Activated CD8-positive, alpha-beta memory T cell treated with anti-CD3 and anti-CD28 coated beads, Interleukin-2, amount 50 U/mL, for 1 hour (primary cell): ENCODE measurements at regions not wholly inside any gene's neighbourhood (a gene's known extent, or its start where the extent isn't known, plus 50 kb on each side); places are given as distances from the start of the nearest gene placed in this dataset.

Source experiments
- DNase-seq: peaks from one replicate; pipeline ENCODE4 v3.0.0-alpha.2; 2020; ENCODE audit errors: extremely low read depth

DNA sequence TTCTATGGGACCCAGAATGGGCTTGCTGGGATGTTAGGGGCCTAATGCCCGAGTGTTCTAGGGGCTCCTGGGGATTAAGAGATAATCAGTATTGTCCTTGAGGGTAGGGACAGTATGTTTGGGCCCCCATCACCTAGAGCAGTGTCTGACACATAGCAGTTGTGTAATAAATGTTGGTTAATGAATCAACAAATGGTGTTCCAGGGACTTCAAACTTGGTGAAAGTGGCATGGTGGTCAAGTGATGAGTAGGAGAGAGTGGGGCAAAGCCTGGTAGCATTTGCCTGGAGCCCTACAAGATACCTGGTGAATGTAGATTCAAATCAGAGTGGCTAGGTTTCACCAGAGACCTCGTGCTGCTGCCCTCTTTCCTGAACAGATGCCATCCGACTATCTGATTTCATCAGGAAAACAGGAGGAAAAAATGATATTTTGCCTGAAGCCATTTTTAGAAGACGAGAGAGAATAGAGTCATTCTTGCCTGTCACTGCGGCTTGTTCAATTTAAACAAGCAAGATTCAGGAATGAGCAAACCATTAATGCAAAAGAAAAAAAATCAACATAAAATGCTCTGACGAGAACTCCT is 117.3 kb downstream of the RPL22L1 start:
- DNase-seq: no peak

DNA sequence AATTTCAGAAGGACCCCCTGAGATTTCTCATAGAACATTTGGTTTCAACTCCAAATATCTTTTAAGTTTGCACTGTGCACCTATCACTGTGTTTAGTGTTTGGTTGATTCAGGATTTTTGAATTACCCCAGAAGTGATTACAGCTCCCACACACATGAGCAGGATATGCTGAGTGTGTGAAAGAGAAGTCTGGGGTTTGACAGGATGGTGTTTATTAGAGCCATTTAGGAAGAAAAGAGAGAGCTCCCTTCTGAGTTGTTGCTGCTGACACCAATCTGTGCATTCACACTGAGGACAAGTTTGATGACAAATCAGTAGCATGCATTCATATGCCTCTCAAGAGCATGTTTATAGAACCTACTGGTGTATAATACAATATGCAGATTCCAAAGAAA is 118.1 kb downstream of the RPL22L1 start:
- DNase-seq: no peak

DNA sequence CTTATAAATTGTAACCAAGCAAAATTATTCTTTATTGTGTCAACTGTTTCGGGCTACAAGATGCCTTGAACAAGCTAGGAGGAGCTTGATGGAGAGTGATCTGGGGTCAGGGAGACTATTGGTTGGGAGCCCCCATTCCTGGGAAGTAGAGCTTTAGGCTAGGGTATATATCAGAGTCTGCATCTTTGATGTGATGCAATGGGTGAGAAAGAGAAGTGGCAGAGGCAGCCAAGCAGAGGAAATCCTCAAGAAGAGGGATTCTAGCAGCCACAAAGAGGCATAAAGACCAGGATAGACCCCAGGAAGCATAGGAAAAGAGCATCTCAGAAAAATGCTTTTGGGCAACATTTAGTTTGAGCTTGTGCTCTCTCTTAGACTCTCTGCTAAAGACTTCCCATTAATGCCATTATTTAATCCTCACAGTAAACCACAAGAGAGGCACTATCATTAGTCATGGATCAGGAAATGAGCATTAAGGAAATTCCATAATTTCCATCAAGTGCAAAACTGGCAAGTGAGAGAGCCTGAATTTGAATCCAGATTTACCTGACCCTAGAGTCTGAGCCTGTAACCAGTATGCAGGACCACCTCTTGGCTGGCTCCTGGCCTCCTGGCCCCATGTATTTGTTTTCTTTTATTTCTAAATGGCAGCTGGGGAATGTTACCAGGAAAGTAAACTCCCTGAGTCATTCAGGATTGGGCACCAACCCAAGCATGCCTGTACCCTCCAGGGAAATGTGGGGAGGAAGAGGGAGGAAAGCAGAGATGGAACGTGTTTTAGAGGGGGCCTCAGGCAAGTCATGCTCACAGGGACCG is 118.7 kb downstream of the RPL22L1 start:
- DNase-seq: no peak

DNA sequence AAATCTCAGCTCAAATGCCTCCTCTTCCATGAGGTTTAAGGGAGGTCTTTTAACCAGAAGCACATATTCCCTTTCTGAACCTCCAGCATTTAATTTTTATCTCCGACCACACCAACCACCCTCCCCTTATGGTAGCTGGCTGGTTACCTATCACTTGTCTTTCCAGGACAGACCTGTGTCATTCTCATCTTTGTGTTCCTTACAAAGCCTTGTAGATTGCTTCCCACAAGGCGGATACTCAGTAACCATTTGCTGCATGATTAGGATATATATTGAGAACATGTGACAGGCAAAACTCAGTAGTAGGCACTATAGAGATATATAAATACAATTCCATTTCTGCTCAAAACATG is 119.5 kb downstream of the RPL22L1 start:
- no peak for DNase-seq

DNA sequence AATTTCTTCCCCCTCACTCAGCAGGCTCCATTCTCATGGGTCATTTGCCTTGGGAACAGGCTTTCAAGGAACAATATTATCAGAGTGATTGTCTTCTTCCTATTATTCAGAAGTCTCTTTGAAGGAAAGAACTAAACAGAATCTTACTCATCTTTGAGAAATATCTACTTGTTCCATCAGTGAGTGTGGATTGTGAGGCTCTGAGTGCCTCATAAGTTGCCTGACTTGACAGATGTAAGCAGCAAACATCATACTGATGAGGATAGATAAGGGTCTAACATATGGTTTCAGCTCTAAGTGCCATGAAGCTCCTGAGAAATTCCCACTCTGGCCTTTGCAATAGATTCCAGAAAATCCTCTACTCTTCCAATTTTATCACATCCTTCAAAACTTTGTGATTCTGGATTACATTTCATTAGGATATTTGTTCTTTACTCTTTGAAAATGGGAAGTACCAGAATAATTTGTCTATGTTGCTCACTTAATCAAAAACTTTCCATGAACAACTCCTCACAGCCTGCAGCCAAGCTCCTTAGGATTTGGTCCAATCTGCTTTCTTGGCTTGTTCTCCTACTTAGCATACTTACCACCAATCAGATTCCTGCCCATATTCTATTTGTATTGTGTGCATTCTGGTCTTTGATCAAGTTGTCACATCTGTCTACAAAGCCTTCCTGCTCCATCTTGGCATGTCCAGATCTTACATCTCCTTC is 120.1 kb downstream of the RPL22L1 start:
- no peak for DNase-seq

DNA sequence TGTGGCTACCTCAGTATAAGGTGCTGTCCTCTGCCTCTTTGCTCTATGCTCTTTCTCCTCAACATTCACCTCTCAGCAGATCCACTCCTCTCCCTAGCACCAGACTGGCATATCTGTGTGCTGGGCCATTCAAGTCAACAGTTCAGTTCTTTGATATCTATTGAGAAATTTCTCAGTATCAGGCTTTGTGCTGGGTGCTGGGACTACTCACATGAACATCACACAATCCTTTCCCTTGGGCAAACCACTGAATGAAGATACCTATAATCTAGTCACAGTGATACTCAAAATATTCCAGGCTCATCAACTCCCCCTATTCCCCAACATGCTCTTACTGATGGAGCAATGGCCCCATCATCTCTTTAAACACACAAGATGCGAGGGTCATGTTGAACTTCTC is 120.8 kb downstream of the RPL22L1 start:
- no peak for DNase-seq

DNA sequence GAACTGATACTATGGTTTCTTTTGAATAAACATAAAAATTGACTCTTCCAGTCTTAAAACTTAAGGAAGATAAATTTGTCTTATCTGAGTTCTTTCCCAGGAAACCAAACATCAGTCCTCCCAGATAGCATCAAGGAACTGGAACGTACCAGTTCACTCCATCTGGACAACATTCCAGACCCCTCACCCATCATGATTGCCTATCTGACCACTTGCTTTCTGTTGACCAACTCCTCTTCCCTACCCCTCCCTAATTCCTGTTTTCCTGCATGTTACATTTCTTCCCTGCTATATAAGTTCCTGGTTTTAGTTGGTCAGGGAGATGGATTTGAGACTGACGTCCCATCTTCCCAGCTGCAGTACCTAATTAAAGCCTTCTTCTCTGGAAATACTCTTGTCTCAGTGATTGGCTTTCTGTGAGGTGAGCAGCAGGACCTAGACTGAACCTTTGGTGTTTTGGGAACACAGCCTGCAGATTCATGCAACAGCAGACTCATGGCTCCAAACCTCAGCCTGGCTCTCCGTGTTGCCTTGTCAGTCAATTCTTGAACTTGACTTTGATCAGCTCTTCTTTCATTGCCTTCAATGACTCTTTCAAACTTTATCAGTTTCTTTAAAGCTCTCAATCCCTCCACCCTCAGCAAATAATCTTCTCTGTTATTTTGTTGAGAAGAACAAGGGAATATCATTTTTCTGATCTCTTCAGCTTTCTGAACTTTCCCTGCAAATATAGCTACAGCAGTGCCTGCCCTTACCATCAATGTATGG is 123.6 kb downstream of the RPL22L1 start:
- DNase-seq: no peak

DNA sequence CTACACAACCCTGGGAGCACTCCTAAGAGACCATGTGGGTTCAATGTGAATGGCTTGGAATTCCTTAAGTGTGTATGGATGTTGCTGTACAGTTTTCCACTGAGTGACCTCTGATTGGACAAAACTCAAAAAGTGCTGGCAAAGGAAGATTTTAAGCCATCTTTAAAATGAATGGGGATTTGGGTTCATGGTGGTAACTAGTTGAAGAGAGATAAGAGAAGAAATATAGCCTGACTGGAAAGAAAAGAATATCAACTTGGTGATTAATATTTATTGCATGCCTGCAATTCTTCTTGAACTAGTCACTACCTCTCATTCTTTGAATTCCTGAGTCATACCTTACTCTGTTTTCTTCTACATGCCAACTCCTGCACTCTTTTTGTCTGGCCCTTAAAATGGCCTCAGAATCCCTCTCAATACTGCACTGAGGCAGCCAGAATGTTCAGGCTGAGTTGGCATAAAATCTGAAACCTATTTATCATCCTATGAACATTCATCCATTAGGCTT is 124.7 kb downstream of the RPL22L1 start:
- no peak for DNase-seq

DNA sequence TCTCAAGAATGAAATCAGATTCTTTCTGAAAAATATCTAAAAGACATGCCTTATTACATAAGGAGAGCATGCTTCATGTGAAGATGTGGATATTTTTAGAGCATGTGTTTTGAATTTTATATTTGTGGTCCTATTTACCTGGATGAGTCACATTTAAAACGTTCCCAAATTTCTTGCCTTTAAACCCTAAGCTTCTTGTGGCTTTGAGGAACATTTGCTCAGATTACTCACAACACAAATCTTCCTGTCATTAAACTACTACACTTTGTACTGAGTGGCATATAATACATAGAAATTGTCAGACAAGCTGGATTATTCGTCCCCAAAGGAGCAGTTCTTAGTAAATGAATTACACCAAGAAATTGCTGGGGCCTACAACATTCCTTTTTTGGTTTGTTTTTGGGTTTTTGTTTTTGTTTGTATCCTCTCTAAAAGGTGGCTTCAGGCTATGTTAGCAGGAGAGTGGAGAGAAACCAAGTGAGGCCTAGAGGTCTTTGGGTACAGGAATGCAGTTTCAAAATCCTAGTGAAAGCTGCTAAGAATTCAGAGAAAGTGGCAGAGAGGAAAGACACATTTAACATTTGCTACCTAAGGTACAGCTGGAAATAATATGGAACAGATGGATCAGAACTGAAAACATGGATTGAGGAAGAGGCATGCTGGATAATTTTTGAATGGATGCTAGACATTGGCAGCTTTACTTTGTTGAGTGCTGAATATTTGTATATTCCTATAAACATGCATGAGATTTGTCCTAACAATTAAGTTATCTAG is 128.1 kb downstream of the RPL22L1 start:
- no peak for DNase-seq

DNA sequence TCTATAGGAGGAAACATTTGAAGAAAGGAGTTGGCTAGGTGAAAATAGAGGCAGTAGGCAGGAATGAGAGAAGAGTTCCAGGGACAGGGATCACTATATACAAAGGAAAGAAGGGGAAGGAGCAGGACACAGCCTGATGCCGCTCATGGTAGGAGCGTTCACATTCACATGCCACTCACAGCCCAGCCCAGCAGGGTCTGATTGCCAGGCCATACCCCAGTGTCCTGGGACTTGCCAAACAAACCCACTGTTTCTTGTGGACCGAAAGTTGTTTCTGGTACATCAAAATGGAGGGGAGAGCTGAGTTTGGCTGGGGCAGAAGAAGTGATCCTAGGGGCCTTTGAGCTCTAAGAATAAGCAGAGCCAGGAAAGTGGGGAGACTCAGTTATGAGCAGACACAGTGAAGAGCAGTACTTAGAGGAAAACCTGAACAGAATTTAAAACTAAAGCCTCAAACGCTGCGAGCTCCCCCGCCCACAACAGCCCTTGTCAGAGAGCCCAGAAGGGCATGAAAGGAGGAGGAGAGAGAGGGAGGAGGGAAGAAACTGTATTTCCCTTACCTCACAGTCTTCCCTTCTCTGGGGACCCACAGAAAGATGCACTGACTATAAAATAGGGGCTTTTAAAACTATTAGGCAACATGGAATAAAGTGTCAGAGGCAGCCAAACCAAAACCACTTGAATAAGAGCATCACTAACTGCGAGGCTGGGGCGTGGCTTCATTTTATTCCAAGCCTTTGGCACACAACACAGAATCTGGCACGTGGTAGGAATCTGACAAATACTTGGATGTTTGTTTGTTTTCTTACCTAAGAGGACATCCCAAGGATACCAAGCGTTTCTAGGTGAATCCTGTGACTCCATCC is 129.0 kb downstream of the RPL22L1 start:
- no peak for DNase-seq

DNA sequence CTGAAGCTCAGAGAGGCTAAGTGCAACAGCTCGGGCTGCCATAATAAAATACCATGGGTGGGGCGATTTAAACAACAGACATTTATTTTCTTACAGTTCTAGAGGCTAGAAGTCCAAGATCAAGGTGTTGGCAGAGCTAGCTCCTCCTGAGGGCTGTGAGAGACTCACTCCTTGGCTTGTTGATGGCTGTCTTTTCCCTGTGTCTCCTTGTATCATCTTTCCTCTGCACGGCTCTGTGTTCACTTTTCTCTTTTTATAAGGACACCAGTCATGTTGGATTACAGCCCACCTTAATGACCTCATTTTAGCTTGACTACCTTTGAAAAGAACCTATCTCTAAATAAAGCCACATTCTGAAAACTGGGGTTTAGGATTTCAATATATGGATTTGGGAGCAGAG is 129.7 kb downstream of the RPL22L1 start:
- DNase-seq: no peak

DNA sequence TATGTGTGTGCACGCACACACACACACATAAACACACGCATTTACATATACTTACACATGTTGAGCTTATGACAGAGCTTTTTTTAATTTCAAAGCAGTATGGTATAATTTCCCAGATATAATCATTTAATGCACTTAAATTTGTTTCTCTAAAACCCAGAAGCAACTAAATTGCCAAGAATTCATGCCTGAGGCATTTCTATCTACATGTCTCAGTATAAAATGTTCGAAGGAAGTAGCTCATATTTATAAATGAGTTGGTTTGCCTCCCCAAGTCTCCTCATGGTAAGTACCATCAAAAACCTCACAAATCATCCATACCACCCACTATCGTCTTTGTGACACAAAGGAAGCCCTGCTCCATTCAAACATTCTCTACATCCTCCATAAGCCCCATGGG is 130.6 kb downstream of the RPL22L1 start:
- DNase-seq: no peak

DNA sequence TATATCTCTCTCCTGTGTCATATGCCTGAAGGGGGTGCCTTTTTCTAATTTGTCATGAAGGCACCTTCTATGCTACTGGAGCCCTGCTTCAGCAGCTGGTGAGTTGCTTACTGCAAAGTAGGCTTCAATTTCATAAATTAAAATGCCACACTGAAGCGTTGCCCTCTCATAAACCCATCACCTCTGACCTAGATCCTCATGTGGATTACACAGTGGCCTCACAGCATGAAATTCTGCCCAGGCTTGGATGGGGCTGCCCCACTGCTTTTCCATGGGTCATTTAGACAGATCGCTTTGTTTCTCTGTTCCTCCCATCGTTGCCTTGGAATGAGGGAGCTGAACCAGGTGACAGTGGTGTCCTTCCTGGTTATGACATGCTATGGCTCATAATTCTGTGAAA is 131.2 kb downstream of the RPL22L1 start:
- DNase-seq: no peak

DNA sequence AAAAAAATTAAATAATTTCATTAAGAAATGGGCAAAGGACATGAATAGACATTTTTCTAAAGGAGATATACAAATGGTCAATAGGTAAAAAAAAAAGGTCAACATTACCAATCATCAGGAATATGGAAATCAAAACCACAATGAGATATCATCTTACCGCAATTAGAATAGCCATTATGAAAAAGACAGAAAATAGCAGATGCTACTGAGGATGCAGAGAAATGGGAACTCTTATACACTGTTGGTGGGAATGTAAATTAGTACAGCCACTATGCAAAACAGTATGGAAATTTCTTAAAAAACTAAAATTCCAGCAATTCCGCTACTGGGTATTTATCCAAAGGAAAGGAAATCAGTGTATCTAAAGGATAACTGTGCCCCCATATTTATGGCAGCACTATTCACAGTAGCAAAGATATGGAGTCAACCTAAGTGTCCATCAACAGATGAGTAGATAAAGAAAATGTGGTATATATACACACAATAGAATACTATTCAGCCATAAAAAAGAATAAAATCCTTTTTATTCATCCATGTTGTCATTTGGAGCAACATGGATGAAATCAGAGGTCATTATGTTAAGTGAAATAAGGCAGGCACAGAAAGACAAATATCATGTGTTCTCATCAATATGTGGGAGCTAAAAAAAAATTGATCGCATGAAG is 132.4 kb downstream of the RPL22L1 start:
- no peak for DNase-seq

DNA sequence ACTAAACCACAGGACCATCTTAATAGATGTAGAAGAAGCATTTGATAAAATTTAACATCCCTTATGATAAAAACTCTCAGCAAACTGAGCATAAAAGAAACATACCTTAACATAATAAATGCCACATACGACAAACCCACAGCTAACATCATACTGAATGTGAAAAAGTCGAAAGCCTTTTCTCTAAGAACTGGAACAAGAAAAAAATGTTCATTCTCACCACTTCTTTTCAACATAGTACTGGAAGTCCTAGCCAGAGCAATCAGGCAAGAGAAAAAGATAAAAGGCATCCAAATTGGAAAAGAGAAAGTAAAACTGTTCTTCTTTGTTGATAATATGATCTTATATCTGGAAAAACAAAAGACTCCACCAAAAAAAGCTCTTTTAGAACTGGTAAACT is 134.2 kb downstream of the RPL22L1 start:
- DNase-seq: no peak

DNA sequence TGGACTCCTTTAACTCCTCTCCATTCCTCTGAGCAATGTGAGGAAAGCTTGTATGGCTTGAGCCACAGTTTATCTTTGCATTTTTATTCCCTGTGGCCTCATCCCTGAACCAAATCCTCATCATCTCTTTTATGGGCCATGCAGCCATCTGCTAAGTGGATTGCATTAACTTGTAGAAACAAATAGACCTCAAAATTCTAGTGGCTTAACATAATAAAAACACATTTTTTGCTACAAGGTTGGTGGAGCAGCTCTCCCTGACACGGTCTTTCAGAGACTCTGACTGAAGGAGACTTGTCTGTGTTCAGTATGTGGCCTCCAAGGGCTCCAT is 135.3 kb downstream of the RPL22L1 start:
- DNase-seq: no peak

DNA sequence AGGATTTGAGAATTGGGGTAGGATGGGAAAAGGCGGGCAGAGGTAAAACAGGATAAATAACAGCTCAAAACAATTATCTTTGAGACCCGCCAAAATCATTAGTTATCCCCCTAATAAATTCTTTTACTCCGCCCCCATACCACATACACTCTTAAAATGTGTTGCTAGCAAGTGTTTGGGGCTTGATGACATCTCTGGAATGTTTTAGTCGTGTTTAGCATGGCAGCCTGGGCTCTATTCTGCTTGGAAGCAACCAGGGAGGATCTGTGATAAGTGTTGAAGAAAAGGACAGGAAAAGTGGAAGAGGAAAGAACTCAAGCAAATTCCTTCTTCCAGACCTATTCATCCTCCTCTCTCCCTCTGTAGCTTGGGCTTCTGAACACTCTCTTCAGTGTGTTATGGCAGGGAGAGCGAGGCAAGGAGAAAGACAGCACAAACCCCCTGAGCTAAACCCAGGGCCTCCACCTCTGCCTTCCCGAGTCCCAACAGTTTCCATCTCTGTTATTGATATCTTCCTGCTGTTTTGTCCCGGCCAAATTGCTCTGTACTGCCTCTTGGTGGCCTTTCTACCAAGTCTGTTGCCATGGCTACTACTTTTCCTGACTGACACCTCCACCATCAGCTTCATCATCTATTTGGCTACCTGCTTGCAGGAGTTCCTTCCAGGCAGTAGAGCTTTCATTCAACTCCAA is 135.8 kb downstream of the RPL22L1 start:
- DNase-seq: no peak

DNA sequence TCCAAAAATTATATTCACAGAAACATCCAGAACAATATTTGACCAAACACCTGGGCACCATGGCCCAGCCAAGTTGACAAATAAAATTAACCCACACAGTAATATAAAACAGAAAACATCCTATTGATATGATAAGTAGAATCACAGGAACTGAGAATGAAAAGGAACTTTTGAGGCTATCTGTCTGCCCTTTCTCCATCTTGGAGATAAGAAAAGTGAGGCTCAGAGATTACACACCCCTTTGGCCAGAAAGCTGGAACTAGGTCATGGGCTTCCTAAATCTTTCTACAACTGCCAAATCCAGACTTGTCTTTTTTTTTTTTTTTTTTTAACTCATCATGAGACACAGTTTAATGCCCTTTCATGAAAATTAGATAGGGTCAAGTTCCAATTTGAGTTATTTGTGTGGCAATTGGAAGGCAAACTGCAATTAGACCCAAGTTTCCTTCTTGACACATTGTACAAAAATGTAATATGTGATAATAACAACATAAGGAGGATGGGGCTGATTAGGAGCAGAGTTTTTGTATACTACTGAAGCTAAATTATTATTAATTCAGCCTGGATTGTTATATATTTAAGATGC is 137.2 kb downstream of the RPL22L1 start:
- DNase-seq: no peak

DNA sequence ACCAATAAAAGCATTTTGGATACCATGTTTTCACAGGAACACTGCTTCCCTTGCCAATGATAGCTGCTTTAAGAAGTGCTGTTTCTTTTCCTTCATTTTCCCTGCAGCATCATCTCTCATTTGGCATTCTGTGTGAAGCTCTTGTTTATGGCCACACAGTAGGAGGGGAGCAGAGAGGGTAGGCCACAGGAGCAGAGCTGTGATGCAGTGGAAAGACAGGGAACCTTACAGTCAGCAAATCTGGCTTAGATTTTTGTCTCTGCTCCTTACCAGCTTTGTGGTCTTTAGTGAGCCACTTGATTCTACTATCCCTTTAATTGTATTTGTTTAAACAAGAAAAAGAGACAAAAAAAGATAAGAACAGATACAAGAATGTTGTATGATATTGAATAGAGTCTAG is 138.7 kb downstream of the RPL22L1 start:
- no peak for DNase-seq
